GM12875 (cell line): ENCODE measurements at regions not wholly inside any gene's neighbourhood (a gene's known extent, or its start where the extent isn't known, plus 50 kb on each side); places are given as distances from the start of the nearest gene placed in this dataset.
"Not testable (repeated sequence)": the region's sequence is repeated elsewhere in the genome, so short reads cannot be mapped to it uniquely, and the experiment has no call there.

ENCODE experiments used
- H3K4me3 ChIP-seq: one replicate; pipeline ENCODE4 v1.5.1; 2011; ENCODE audit warnings: low read depth, low read length, control low read depth
- CTCF ChIP-seq: IDR thresholded peaks from 2 replicates; pipeline ENCODE4 v1.5.1; 2011; ENCODE audit warnings: low read depth, mild to moderate bottlenecking, control low read depth, inconsistent platforms, low read length, moderate library complexity, borderline replicate concordance; ENCODE audit not compliant: insufficient read depth

GRCh38 chr5:57718155-57718554 lies 235.5 kb upstream of the ACTBL2 start:
- no peak overlapping the region for H3K4me3 ChIP-seq
- no peak for TF ChIP-seq CTCF

GRCh38 chr5:57717555-57717954 lies 234.9 kb upstream of the ACTBL2 start:
- no peak overlapping the region for H3K4me3 ChIP-seq
- TF ChIP-seq CTCF = no peak

GRCh38 chr5:57716661-57717060 lies 234.1 kb upstream of the ACTBL2 start:
- no peak overlapping the region for H3K4me3 ChIP-seq
- no peak for TF ChIP-seq CTCF

GRCh38 chr5:57715296-57715695 lies 232.7 kb upstream of the ACTBL2 start:
- TF ChIP-seq CTCF = no peak
- no peak overlapping the region for H3K4me3 ChIP-seq

GRCh38 chr5:57713535-57713934 lies 230.9 kb upstream of the ACTBL2 start:
- H3K4me3 ChIP-seq = not testable (repeated sequence)

GRCh38 chr5:57711946-57712345 lies 229.3 kb upstream of the ACTBL2 start:
- H3K4me3 ChIP-seq = no peak overlapping the region

GRCh38 chr5:57711471-57711870 lies 228.9 kb upstream of the ACTBL2 start:
- H3K4me3 ChIP-seq = no peak overlapping the region
- TF ChIP-seq CTCF = no peak

More at GRCh38 chr5:57711946-57712345, 229.3 kb upstream of the ACTBL2 start:
- no peak for TF ChIP-seq CTCF

- no peak for TF ChIP-seq CTCF
- H3K4me3 ChIP-seq = no peak overlapping the region
Observed at GRCh38 chr5:57710126-57710525, 227.5 kb upstream of the ACTBL2 start.
